Small intestine (tissue), 7 donors: ENCODE measurements at regions not wholly inside any gene's neighbourhood (a gene's known extent, or its start where the extent isn't known, plus 50 kb on each side); places are given as distances from the start of the nearest gene placed in this dataset.
"Not testable (repeated sequence)": the region's sequence is repeated elsewhere in the genome, so short reads cannot be mapped to it uniquely, and the experiment has no call there.

Source experiments
- DNase-seq, 2 donors: peaks; one replicate each; pipeline versions ENCODE4 v3.0.0 to v3.0.0-alpha.2; 2013
- FAIRE-seq: peaks from 2 replicates; lab custom pipeline; 2012; peaks lifted over from hg19 to GRCh38; lab: Jason Lieb, UNC
- H3K27ac ChIP-seq, 3 donors: one replicate each; pipeline ENCODE4 v1.5.1; 2013; ENCODE audit warnings: low read length in 2 of 3, mild to moderate bottlenecking in 2 of 3, control low read depth in 1 of 3, inconsistent platforms in 1 of 3, low read depth in 1 of 3, moderate library complexity in 1 of 3
- H3K27me3 ChIP-seq, 3 donors: one replicate each; pipeline ENCODE4 v1.6.1; 2013; ENCODE audit warnings: low read length in 3 of 3, inconsistent platforms in 1 of 3; ENCODE audit not compliant: control insufficient read depth in 3 of 3, insufficient read depth in 3 of 3
- H3K36me3 ChIP-seq, 3 donors: one replicate each; pipeline ENCODE4 v1.6.1; 2013; ENCODE audit warnings: low read length in 3 of 3, inconsistent platforms in 1 of 3, low read depth in 1 of 3, mild to moderate bottlenecking in 1 of 3, moderate library complexity in 1 of 3; ENCODE audit not compliant: control insufficient read depth in 3 of 3, insufficient read depth in 2 of 3
- H3K4me1 ChIP-seq, 3 donors: one replicate each; pipeline ENCODE4 v1.6.1; 2013; ENCODE audit warnings: low read length in 2 of 3, inconsistent platforms in 1 of 3, low read depth in 1 of 3, mild to moderate bottlenecking in 1 of 3, moderate library complexity in 1 of 3; ENCODE audit not compliant: control insufficient read depth in 3 of 3, insufficient read depth in 2 of 3
- H3K4me3 ChIP-seq, 3 donors: one replicate each; pipeline ENCODE4 v1.5.1; 2013; ENCODE audit warnings: low read length in 3 of 3, control low read depth in 1 of 3, inconsistent platforms in 1 of 3, low read depth in 1 of 3, mild to moderate bottlenecking in 1 of 3, moderate library complexity in 1 of 3
- H3K9me3 ChIP-seq, 2 donors: one replicate each; pipeline ENCODE4 v1.6.1; 2013; ENCODE audit warnings: low read depth in 1 of 2, low read length in 1 of 2; ENCODE audit not compliant: control insufficient read depth in 2 of 2, insufficient read depth in 1 of 2
- WGBS, 3 donors: extraction: QIAGEN DNeasy Blood & Tissue Kit; methylation state at CpG; one replicate each; pipeline ENCODE4 v1.1.7; 2013; 5-methylcytosine and 5-hydroxymethylcytosine counted together
- donor health status: healthy with polysubstance abuse.
- donor health status: control.
- donor health status: control.
- donor health status: Bipolar disorder and iron deficiency.
- donor health status: healthy.

DNA sequence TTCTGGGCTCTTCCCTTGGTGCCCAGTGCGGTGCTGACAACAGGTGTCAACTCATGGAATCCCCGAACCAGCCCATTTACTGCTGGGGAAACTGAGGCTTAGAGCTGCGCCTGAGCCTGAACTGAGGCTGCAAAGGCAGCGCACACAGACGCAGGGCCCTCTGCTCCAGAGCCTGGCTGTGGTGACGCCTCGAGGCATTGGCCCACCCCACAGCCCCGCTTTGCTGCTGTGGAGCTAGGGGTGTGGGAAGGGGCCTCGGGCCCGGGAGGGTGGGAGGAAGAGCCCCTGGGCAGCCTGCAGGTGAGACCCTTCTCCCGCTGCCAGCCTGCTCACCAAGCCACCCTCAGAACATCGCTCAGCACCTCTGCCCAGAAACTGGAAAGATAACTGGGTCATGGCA is 97.4 kb upstream of the LRPAP1 start:
- peaks cover 0 to 12% (median 0%) of the 10 kb centered on the region in 3 donors for H3K27me3 ChIP-seq
- FAIRE-seq (no peak), DNase-seq (no peak)
- H3K27ac ChIP-seq = no peak overlapping the region
- no peaks in the 10 kb centered on the region for H3K36me3 ChIP-seq
- H3K4me1 ChIP-seq = peaks cover 0 to 3% (median 0%) of the 10 kb centered on the region in 3 donors
- peaks cover 0 to 7% of the 10 kb centered on the region in 2 donors for H3K9me3 ChIP-seq
- 88 to 91% (median 89%) methylated on average over 12 of the region's 12 CpGs for WGBS, 3 donors
- H3K4me3 ChIP-seq = no peak overlapping the region

DNA sequence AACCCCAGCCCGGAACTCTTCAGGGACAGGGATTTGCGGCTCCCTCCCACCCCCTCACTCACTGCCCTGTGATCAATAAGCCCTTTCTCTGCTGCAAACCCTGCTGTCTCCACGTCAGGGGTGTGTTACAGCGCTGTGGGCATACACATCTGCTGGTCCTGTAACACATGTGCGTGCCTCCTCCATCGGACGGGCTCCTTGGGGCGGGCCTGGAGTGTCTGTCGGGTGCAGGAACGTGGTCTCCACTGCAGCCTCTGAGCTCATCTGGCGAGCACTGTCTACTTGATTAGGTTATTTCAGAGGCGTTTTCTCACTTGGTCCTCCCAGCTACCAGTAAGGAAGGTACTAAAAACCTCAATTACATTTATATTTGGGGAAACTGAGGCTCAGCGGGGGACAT is 97.0 kb upstream of the LRPAP1 start:
- not testable (repeated sequence) for H3K4me3 ChIP-seq, DNase-seq, H3K4me1 ChIP-seq, H3K27ac ChIP-seq, H3K36me3 ChIP-seq, H3K9me3 ChIP-seq, FAIRE-seq
- 89 to 93% (median 90%) methylated on average over 13 of the region's 13 CpGs for WGBS, 3 donors
- peaks cover 0 to 13% (median 0%) of the 10 kb centered on the region in 3 donors for H3K27me3 ChIP-seq

DNA sequence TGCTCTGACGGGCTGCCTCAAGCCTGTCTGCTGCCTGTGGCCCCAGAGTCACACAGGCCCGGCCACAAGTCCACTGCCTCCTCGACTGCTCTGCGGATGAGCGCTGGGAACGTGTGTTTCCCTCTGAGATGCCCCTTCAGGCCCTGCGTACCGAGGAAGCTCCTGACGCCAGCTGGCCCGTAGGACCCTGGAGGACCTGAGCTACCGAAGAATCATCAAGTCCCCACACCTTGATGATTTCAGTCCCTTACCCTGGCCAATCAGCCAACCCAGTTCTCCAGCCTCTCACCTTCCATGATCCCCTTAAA is 96.6 kb upstream of the LRPAP1 start:
- no peak overlapping the region for H3K27ac ChIP-seq
- H3K27me3 ChIP-seq = peaks cover 0 to 13% (median 0%) of the 10 kb centered on the region in 3 donors

DNA sequence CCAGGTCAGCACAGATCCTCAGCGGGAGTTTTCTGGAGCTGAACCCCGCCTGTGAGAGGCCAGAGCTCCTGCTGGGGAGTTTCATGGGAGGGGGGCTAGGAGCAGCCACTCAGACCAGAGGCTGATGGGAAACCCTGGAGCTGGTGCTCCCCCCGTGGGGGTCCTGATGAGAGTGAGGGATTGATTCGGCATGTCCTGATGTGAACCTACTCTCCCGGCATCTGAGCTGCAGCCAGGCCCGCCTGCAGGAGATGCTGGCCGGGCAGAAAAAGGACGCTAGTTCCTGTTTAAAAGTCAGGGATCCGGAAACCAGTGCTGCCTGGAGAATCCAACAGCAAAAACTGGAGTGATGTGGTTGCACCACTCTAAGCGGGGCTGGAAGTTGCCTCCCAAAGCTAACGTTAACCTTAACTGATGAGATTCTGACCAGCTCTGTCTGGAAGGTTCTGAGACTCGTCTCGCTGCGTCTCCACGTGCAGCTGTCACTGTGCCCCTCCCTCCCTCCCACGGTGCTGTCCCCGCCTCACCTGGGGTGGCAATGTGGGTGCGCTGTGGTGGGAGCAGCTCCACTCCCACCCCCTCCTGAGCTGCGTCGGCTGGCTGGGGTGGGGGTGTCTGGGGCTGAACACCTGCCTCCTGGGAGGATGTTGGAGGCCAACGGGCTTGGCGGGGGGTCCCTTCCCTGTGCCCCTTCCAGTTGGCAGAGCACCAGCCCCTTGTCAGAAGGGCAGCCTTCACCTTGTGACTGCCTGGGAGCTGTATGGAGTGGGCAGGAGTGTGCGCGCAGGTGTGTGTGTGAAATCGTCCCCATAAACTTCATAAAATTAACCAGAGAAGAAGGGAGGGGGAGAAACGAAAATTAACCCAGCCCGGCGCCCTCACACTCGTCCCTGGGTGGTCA is 96.0 kb upstream of the LRPAP1 start:
- not testable (repeated sequence) for DNase-seq, FAIRE-seq, H3K36me3 ChIP-seq, H3K4me1 ChIP-seq, H3K4me3 ChIP-seq, H3K9me3 ChIP-seq, H3K27ac ChIP-seq
- WGBS, 3 donors = 62 to 70% (median 63%) methylated on average over 22 to 27 of the region's 29 CpGs
- H3K27me3 ChIP-seq = peaks cover 0 to 13% (median 0%) of the 10 kb centered on the region in 3 donors

More for the DNA sequence above, 96.6 kb upstream of the LRPAP1 start:
- FAIRE-seq (no peak), DNase-seq (no peak)
- WGBS, 3 donors = 88% methylated on average over 9 to 11 of the region's 11 CpGs
- Histone ChIP-seq H3K4me3 (no peak overlapping the region), H3K4me1 (peaks cover 0 to 3% (median 0%) of the 10 kb centered on the region in 3 donors), H3K36me3 (no peaks in the 10 kb centered on the region), H3K9me3 (peaks cover 0 to 7% of the 10 kb centered on the region in 2 donors)

DNA sequence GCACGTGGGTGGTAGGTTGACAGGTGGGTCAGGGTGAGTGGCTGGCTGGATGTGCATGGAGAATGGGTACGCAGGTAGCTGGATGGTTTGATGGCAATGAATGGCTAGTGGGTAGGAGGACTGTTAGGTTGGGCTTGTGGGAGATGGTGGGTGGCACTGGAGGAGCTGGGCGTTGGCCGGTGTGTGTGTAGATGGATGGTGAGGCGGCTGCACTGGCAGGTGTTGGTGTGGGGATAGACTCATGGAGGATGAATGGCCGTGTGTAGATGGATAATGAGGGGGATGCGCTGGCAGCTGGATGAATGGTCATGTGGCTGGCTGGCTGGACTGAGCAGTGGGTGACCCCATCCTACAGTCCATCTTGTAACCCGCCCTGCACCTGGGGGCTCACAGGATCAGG is 95.2 kb upstream of the LRPAP1 start:
- not testable (repeated sequence) for H3K4me1 ChIP-seq, H3K27ac ChIP-seq, FAIRE-seq, H3K9me3 ChIP-seq, H3K36me3 ChIP-seq, DNase-seq, H3K4me3 ChIP-seq
- H3K27me3 ChIP-seq = peaks cover 0 to 13% (median 0%) of the 10 kb centered on the region in 3 donors
- WGBS, 3 donors = 76 to 83% (median 78%) methylated on average over 7 to 8 of the region's 8 CpGs

DNA sequence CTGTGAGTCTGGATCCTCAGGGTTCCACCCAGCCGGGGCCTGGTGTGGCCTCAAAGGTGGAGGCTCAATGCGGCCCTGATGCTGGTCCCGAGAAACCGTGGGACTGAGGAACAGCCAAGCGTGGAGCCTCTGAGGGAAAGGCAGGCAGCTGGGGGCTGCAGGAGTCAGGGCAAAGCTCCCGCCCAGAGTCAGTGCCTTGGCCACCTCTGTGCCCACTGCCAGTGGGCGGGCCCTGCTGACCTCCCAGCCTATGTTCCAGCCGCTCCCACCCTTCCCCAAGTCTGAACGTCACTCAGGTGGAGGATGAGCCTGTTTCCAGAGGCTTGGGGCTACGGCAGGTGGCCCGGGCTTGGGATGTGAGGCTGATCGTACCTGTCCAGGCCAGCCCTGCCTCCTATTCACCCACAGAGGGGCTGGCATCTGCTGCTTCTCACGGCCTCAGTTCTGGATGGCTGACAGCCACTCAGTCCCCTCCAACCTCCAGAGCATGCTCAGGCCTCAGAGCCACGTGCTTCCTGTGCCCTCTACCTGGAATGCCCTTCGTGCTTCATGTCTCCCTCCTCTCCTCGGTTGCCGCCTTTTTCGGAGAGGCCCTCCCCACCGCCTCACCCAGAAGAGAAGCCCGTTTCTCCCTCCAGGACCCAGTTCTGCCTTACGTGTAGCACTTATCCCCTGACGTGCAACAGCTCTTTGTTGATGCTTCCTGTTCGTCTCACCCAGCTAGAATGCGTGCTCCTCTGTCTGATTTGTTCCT is 94.1 kb upstream of the LRPAP1 start:
- not testable (repeated sequence) for H3K4me3 ChIP-seq, H3K4me1 ChIP-seq, FAIRE-seq, H3K9me3 ChIP-seq, H3K36me3 ChIP-seq, DNase-seq, H3K27ac ChIP-seq
- 68 to 79% (median 75%) methylated on average over 23 to 24 of the region's 24 CpGs for WGBS, 3 donors
- H3K27me3 ChIP-seq = peaks cover 0 to 13% (median 0%) of the 10 kb centered on the region in 3 donors

DNA sequence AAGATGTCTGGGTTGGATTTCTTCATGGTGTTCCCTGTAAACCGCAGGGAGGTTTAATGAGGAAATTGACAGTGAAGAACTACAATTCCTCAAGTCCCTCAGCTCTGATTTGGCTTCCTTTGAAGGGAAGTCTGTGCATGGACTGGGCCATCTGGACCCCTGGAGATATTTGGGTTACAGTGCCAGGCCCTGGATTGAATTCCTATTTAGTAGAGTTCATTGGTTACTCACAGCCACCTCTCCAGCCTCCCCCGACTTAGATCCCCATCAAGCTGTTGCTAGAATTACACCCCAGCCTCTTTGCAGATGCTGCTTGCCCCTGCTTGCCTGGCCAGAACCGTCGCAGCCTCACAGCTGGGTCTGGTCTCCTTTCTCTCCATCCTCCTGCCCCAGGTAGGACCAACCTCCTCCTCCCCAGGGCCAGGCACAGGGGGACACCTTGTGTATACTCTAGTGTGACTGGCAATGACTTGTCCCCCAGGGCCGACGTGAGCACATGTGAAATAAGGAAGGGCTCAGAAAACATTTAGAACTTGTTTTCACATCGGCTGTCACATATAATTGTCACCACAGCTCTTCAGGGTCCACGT is 93.2 kb upstream of the LRPAP1 start:
- not testable (repeated sequence) for H3K36me3 ChIP-seq, H3K4me3 ChIP-seq, FAIRE-seq, H3K9me3 ChIP-seq, H3K27ac ChIP-seq, H3K4me1 ChIP-seq, DNase-seq
- peaks cover 0 to 13% (median 0%) of the 10 kb centered on the region in 3 donors for H3K27me3 ChIP-seq
- WGBS, 3 donors = 61 to 73% (median 69%) methylated on average over 8 of the region's 8 CpGs

DNA sequence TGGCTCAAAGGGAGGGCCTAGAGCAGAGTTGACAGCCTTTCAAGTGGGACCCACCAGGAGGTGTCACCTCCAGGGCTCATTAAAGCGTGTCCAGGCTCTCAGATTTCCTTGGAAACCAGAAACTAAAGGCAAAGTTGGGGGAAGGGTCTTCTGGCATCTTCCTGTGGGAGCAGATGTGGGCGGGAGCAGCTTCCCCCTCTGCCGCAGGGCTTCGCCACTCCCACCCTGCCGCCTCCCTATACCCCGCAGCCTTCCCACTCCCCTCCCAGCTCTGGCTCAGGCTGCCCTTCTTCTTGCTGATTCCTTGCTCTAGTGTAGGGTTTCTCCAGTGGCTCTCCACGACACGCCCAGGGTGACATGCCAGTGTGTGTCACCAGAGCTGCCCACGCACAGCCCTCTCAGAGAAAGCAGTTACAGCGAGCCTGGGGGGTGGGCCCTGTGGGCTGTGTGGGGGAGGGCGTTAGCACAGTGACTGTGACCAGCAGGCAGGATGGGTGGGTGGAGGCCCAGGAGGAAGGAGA is 91.6 kb upstream of the LRPAP1 start:
- not testable (repeated sequence) for H3K9me3 ChIP-seq, H3K4me1 ChIP-seq, H3K27ac ChIP-seq, H3K36me3 ChIP-seq, H3K4me3 ChIP-seq, H3K27me3 ChIP-seq, DNase-seq, FAIRE-seq
- WGBS, 3 donors = 17 to 31% (median 28%) methylated on average over 11 of the region's 11 CpGs
